Astrocyte (in vitro differentiated cells and primary cell): ENCODE measurements at regions not wholly inside any gene's neighbourhood (a gene's known extent, or its start where the extent isn't known, plus 50 kb on each side); places are given as distances from the start of the nearest gene placed in this dataset.

Source experiments
- DNase-seq: peaks from one replicate; pipeline ENCODE4 v3.0.0-alpha.2; 2010; ENCODE audit warnings: low read depth
- FAIRE-seq: peaks from 2 replicates; lab custom pipeline; 2011; peaks lifted over from hg19 to GRCh38; lab: Jason Lieb, UNC
- H2AFZ ChIP-seq: 2 replicates; pipeline ENCODE4 v1.6.0; 2012; ENCODE audit warnings: low read depth, low read length, inconsistent platforms
- H3K27ac ChIP-seq: 2 replicates; pipeline ENCODE4 v1.5.1; 2011; ENCODE audit warnings: low read depth, low read length, inconsistent platforms
- H3K27me3 ChIP-seq: 2 replicates; pipeline ENCODE4 v1.6.0; 2011; ENCODE audit warnings: low read length, inconsistent platforms; ENCODE audit not compliant: insufficient read depth
- H3K36me3 ChIP-seq: 2 replicates; pipeline ENCODE4 v1.5.1; 2011; ENCODE audit warnings: low read length, inconsistent platforms; ENCODE audit not compliant: insufficient read depth
- H3K4me1 ChIP-seq: 2 replicates; pipeline ENCODE4 v1.5.1; 2011; ENCODE audit warnings: low read length, inconsistent platforms; ENCODE audit not compliant: insufficient read depth
- H3K4me2 ChIP-seq: 2 replicates; pipeline ENCODE4 v1.6.0; 2012; ENCODE audit warnings: low read length, inconsistent platforms
- H3K4me3 ChIP-seq: 2 replicates; pipeline ENCODE4 v1.5.1; 2011; ENCODE audit warnings: low read depth, mild to moderate bottlenecking, low read length, inconsistent platforms; ENCODE audit not compliant: insufficient read depth
- H3K79me2 ChIP-seq: 2 replicates; pipeline ENCODE4 v1.6.0; 2012; ENCODE audit warnings: mild to moderate bottlenecking, low read length, inconsistent platforms; ENCODE audit not compliant: insufficient read depth
- H3K9ac ChIP-seq: 2 replicates; pipeline ENCODE4 v1.6.0; 2012; ENCODE audit warnings: mild to moderate bottlenecking, low read length, inconsistent platforms
- H3K9me3 ChIP-seq: 2 replicates; pipeline ENCODE4 v1.5.1; 2012; ENCODE audit warnings: low read depth, mild to moderate bottlenecking, low read length, inconsistent platforms; ENCODE audit not compliant: insufficient read depth
- H4K20me1 ChIP-seq: 2 replicates; pipeline ENCODE4 v1.6.0; 2012; ENCODE audit warnings: low read length, inconsistent platforms; ENCODE audit not compliant: insufficient read depth
- H3K27ac Mint-ChIP-seq: one replicate; pipeline ENCODE4 v1.8.0; 2021; ENCODE audit warnings: mild to moderate bottlenecking, mixed read lengths; ENCODE audit not compliant: unreplicated experiment
- H3K27me3 Mint-ChIP-seq: one replicate; pipeline ENCODE4 v1.8.0; 2021; ENCODE audit warnings: low read depth, mixed read lengths; ENCODE audit not compliant: unreplicated experiment
- H3K36me3 Mint-ChIP-seq: one replicate; pipeline ENCODE4 v1.8.0; 2021; ENCODE audit warnings: low read depth, mixed read lengths; ENCODE audit not compliant: unreplicated experiment
- H3K4me1 Mint-ChIP-seq: one replicate; pipeline ENCODE4 v1.8.0; 2021; ENCODE audit warnings: low read depth, mixed read lengths; ENCODE audit not compliant: unreplicated experiment
- H3K4me3 Mint-ChIP-seq: one replicate; pipeline ENCODE4 v1.8.0; 2021; ENCODE audit warnings: mild to moderate bottlenecking, moderate library complexity, mixed read lengths; ENCODE audit not compliant: unreplicated experiment
- H3K9me3 Mint-ChIP-seq: one replicate; pipeline ENCODE4 v1.8.0; 2021; ENCODE audit warnings: mild to moderate bottlenecking, mixed read lengths; ENCODE audit not compliant: unreplicated experiment
- EZH2 ChIP-seq: IDR thresholded peaks from 2 replicates; pipeline ENCODE4 v1.6.1; 2012; ENCODE audit warnings: mild to moderate bottlenecking, low read length, inconsistent platforms; ENCODE audit not compliant: insufficient read depth
- TF ChIP-seq, protein P1 (sequence below): IDR thresholded peaks from 2 replicates; pipeline ENCODE4 v1.5.1; 2011; ENCODE audit warnings: low read depth, mild to moderate bottlenecking, inconsistent platforms, low read length, moderate library complexity; ENCODE audit not compliant: insufficient read depth

DNA sequence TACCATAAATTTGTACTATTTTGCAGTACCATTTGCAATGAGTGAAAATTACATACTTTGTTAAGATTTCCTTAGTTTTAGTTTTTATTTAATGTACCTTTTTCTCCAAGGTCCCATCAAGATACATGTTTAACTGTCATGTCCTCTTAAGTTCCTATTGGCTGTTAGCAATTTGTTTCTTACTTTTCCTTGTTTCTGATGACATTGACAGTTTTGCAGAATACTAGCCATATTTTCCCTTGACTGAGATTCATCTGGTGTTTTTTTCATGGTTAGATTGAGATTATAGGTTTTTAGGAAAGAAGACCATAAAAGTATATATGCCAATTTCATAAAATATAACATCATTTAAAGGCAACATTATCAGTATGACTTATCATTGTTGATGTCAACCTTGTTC is 376.8 kb upstream of the STEAP1 start:
- Mint-ChIP-seq H3K27ac (no peak overlapping the region), H3K36me3 (no peaks in the 10 kb centered on the region), H3K4me1 (no peaks in the 10 kb centered on the region), H3K27me3 (no peaks in the 10 kb centered on the region), H3K9me3 (no peaks in the 10 kb centered on the region), H3K4me3 (no peak overlapping the region)
- H3K9ac ChIP-seq, result no peak overlapping the region
- no peaks in the 10 kb centered on the region for H3K36me3 ChIP-seq
- no peaks in the 10 kb centered on the region for H3K4me1 ChIP-seq
- H3K27ac ChIP-seq, result no peak overlapping the region
- TF ChIP-seq EZH2, result no peak
- TF ChIP-seq, protein P1, sequence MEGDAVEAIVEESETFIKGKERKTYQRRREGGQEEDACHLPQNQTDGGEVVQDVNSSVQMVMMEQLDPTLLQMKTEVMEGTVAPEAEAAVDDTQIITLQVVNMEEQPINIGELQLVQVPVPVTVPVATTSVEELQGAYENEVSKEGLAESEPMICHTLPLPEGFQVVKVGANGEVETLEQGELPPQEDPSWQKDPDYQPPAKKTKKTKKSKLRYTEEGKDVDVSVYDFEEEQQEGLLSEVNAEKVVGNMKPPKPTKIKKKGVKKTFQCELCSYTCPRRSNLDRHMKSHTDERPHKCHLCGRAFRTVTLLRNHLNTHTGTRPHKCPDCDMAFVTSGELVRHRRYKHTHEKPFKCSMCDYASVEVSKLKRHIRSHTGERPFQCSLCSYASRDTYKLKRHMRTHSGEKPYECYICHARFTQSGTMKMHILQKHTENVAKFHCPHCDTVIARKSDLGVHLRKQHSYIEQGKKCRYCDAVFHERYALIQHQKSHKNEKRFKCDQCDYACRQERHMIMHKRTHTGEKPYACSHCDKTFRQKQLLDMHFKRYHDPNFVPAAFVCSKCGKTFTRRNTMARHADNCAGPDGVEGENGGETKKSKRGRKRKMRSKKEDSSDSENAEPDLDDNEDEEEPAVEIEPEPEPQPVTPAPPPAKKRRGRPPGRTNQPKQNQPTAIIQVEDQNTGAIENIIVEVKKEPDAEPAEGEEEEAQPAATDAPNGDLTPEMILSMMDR, result no peak
- H3K9me3 ChIP-seq, result peaks cover 4% of the 10 kb centered on the region
- H3K27me3 ChIP-seq, result no peaks in the 10 kb centered on the region
- H2AFZ ChIP-seq, result no peak overlapping the region
- H3K79me2 ChIP-seq, result no peaks in the 10 kb centered on the region
- no peaks in the 10 kb centered on the region for H4K20me1 ChIP-seq
- no peak overlapping the region for H3K4me3 ChIP-seq
- FAIRE-seq (no peak), DNase-seq (no peak)
- no peak overlapping the region for H3K4me2 ChIP-seq

DNA sequence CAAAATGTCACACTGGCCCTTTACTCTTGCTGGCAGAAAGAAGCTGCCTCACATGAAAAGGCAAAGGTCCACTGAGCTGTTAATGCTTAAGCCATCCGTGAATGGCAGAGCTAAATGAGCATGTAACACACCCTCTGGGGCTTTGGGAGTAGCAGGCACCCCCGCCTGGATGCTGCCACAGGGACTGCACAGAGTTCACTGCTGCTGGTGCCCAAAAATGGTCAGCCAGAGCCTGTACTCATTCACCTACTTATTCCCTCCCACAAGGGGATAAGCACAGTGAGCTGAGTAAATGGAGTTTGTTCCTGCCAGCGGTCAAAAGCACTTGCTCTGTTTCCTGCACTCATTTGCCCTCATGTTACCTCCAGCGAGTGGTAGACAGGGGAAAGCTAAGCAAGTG is 374.0 kb upstream of the STEAP1 start:
- no peak for FAIRE-seq
- H3K4me2 ChIP-seq, result no peak overlapping the region
- no peaks in the 10 kb centered on the region for H3K27me3 ChIP-seq
- H3K4me1 Mint-ChIP-seq, result no peaks in the 10 kb centered on the region
- H3K36me3 ChIP-seq, result no peaks in the 10 kb centered on the region
- H3K27me3 Mint-ChIP-seq, result no peaks in the 10 kb centered on the region
- H2AFZ ChIP-seq, result no peak overlapping the region
- H3K27ac Mint-ChIP-seq, result no peak overlapping the region
- TF ChIP-seq, protein P1, result no peak
- TF ChIP-seq EZH2, result no peak
- DNase-seq, result no peak
- peaks cover 4% of the 10 kb centered on the region for H3K9me3 ChIP-seq
- H3K9ac ChIP-seq, result no peak overlapping the region
- H3K4me1 ChIP-seq, result no peaks in the 10 kb centered on the region
- no peak overlapping the region for H3K4me3 Mint-ChIP-seq
- no peak overlapping the region for H3K4me3 ChIP-seq
- H4K20me1 ChIP-seq, result no peaks in the 10 kb centered on the region
- H3K27ac ChIP-seq, result no peak overlapping the region
- H3K36me3 Mint-ChIP-seq, result no peaks in the 10 kb centered on the region
- no peaks in the 10 kb centered on the region for H3K79me2 ChIP-seq
- H3K9me3 Mint-ChIP-seq, result no peaks in the 10 kb centered on the region

DNA sequence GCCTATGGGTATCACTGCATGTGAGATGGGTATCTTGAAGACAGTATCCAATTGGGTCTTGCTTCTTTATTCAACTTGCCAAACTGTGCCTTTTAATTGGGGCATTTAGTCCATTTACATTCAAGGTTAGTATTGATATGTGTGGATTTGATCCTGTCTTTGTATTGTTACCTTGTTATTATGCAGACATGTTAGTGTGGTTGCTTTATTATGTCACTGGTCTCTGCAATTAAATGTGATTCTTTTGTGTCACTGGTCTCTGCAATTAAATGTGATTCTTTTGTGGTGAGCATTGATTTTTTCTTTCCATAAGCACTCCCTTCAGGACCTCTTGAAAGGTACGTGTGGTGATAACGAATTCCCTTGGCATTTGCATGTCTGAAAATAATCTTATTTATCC is 357.8 kb upstream of the STEAP1 start:
- no peak for DNase-seq
- Histone ChIP-seq H3K79me2 (no peaks in the 10 kb centered on the region), H3K4me1 (no peaks in the 10 kb centered on the region), H3K9me3 (peaks cover 4% of the 10 kb centered on the region), H3K27ac (no peak overlapping the region), H3K4me3 (no peak overlapping the region), H3K27me3 (no peaks in the 10 kb centered on the region), H3K9ac (no peak overlapping the region), H3K36me3 (no peaks in the 10 kb centered on the region), H2AFZ (no peak overlapping the region), H4K20me1 (no peaks in the 10 kb centered on the region), H3K4me2 (no peak overlapping the region)
- H3K27ac Mint-ChIP-seq, result no peak overlapping the region
- no peaks in the 10 kb centered on the region for H3K4me1 Mint-ChIP-seq
- H3K27me3 Mint-ChIP-seq, result no peaks in the 10 kb centered on the region
- TF ChIP-seq EZH2, result no peak
- TF ChIP-seq, protein P1, result no peak
- no peak overlapping the region for H3K4me3 Mint-ChIP-seq
- no peak for FAIRE-seq
- H3K36me3 Mint-ChIP-seq, result no peaks in the 10 kb centered on the region
- H3K9me3 Mint-ChIP-seq, result no peaks in the 10 kb centered on the region
